Keratinocyte (primary cell): ENCODE measurements at regions not wholly inside any gene's neighbourhood (a gene's known extent, or its start where the extent isn't known, plus 50 kb on each side); places are given as distances from the start of the nearest gene placed in this dataset.

Experiments used
- DNase-seq: peaks from one replicate; pipeline ENCODE4 v3.0.0-alpha.2; 2011; ENCODE audit warnings: low read depth, missing footprints, low spot score
- FAIRE-seq: peaks from 2 replicates; lab custom pipeline; 2011; peaks lifted over from hg19 to GRCh38; lab: Jason Lieb, UNC
- H2AFZ ChIP-seq: 2 replicates; pipeline ENCODE4 v1.6.0; 2012; ENCODE audit warnings: low read length, control low read depth, inconsistent platforms; ENCODE audit not compliant: control insufficient read depth
- H3K27ac ChIP-seq: 2 replicates; pipeline ENCODE4 v1.5.1; 2011; ENCODE audit warnings: low read length; ENCODE audit not compliant: control insufficient read depth, insufficient read depth
- H3K27me3 ChIP-seq: 3 replicates; pipeline ENCODE4 v1.6.0; 2011; ENCODE audit warnings: low read length; ENCODE audit not compliant: control insufficient read depth, insufficient read depth; ENCODE audit errors: extremely low read depth
- H3K36me3 ChIP-seq, 2 experiments: 2 replicates in 1 of 2; 3 replicates in 1 of 2; pipeline ENCODE4 v1.5.1; 2011; ENCODE audit warnings: low read length in 2 of 2, mild to moderate bottlenecking in 1 of 2; ENCODE audit not compliant: control insufficient read depth in 2 of 2, insufficient read depth in 2 of 2; ENCODE audit errors: extremely low read depth in 1 of 2
- H3K4me1 ChIP-seq: 3 replicates; pipeline ENCODE4 v1.5.1; 2011; ENCODE audit warnings: low read length; ENCODE audit not compliant: control insufficient read depth, insufficient read depth; ENCODE audit errors: extremely low read depth
- H3K4me2 ChIP-seq: 3 replicates; pipeline ENCODE4 v1.6.0; 2011; ENCODE audit warnings: low read depth, low read length; ENCODE audit not compliant: control insufficient read depth, insufficient read depth; ENCODE audit errors: extremely low read depth
- H3K4me3 ChIP-seq, 3 experiments: fragments of 200-600 bp in 1 of 3; sonication (generic) in 1 of 3; 2 replicates in 2 of 3; 3 replicates in 1 of 3; pipeline ENCODE4 v1.5.1; 2011 to 2016; ENCODE audit warnings: low read length in 3 of 3, mild to moderate bottlenecking in 3 of 3, control low read depth in 2 of 3, inconsistent platforms in 1 of 3, low read depth in 1 of 3, mixed read lengths in 1 of 3, mixed run types in 1 of 3, moderate library complexity in 1 of 3; ENCODE audit not compliant: control insufficient read depth in 2 of 3, insufficient read depth in 2 of 3; ENCODE audit errors: extremely low read depth in 1 of 3
- H3K79me2 ChIP-seq: 2 replicates; pipeline ENCODE4 v1.6.0; 2012; ENCODE audit warnings: low read length; ENCODE audit not compliant: control insufficient read depth, insufficient read depth
- H3K9ac ChIP-seq: 3 replicates; pipeline ENCODE4 v1.6.0; 2011; ENCODE audit warnings: low read length; ENCODE audit not compliant: control insufficient read depth, insufficient read depth; ENCODE audit errors: extremely low read depth
- H3K9me1 ChIP-seq: 3 replicates; pipeline ENCODE4 v1.6.0; 2011; ENCODE audit warnings: low read length; ENCODE audit not compliant: control insufficient read depth, insufficient read depth; ENCODE audit errors: extremely low read depth
- H3K9me3 ChIP-seq: 2 replicates; pipeline ENCODE4 v1.5.1; 2012; ENCODE audit warnings: low read depth, low read length; ENCODE audit not compliant: control insufficient read depth
- H4K20me1 ChIP-seq: 3 replicates; pipeline ENCODE4 v1.6.0; 2011; ENCODE audit warnings: low read length; ENCODE audit not compliant: control insufficient read depth, insufficient read depth; ENCODE audit errors: extremely low read depth
- CTCF ChIP-seq, 3 experiments: IDR thresholded peaks in 1 of 3; conservative IDR thresholded peaks in 1 of 3; optimal IDR thresholded peaks in 1 of 3; 2 replicates in 2 of 3; 3 replicates in 1 of 3; pipeline versions ENCODE3 to v1.5.1; 2011; ENCODE audit warnings: low read length in 3 of 3, mild to moderate bottlenecking in 3 of 3, moderate library complexity in 2 of 3, control low read depth in 1 of 3, inconsistent platforms in 1 of 3; ENCODE audit not compliant: insufficient read depth in 2 of 3; ENCODE audit errors: extremely low read depth in 1 of 3
- EZH2 ChIP-seq: IDR thresholded peaks from one replicate; pipeline ENCODE4 v1.6.1; 2012; ENCODE audit warnings: inconsistent platforms, mild to moderate bottlenecking, low read length, moderate library complexity
- dilution Hi-C: fragments of 300-500 bp; cut with MboI; formaldehyde crosslinking; loops from one replicate; pipeline ENCODE4 v1.7.0; 2020; ENCODE audit warnings: low sequenced_read_pairs; ENCODE audit not compliant: extremely low pct_ligation_motif_present

GRCh38 chr2:238551091-238551490 is 124.4 kb downstream of the ASB1 start:
- DNase-seq, result peak; percentile 49

GRCh38 chr2:238552226-238552625 is 125.5 kb downstream of the ASB1 start:
- no peaks in the 10 kb centered on the region for H3K79me2 ChIP-seq
- no peaks in the 10 kb centered on the region for H4K20me1 ChIP-seq
- H2AFZ ChIP-seq, result no peak overlapping the region
- DNase-seq (no peak), FAIRE-seq (no peak)
- H3K9me1 ChIP-seq, result no peaks in the 10 kb centered on the region
- no peak overlapping the region for H3K4me2 ChIP-seq
- no peak for TF ChIP-seq CTCF (optimal IDR thresholded peaks at IDR 0.05 in 1 of 3, IDR thresholded peaks at IDR 0.05 in 1 of 3, conservative IDR thresholded peaks at IDR 0.05 in 1 of 3; ENCODE audit: extremely low read depth in 1 of 3, insufficient read depth in 2 of 3, low read length in 3 of 3)
- no peak for TF ChIP-seq EZH2
- no peaks in the 10 kb centered on the region for H3K36me3 ChIP-seq
- no peak overlapping the region for H3K4me3 ChIP-seq
- peaks cover 4% of the 10 kb centered on the region for H3K9me3 ChIP-seq
- no peaks in the 10 kb centered on the region for H3K27me3 ChIP-seq
- H3K4me1 ChIP-seq, result no peaks in the 10 kb centered on the region
- H3K27ac ChIP-seq, result no peak overlapping the region
- H3K9ac ChIP-seq, result no peak overlapping the region
- dilution Hi-C loops, result no loop called here

More at GRCh38 chr2:238551091-238551490, 124.4 kb downstream of the ASB1 start:
- Histone ChIP-seq H3K9me1 (no peaks in the 10 kb centered on the region), H3K4me1 (no peaks in the 10 kb centered on the region), H3K79me2 (no peaks in the 10 kb centered on the region), H3K4me2 (no peak overlapping the region), H3K27me3 (no peaks in the 10 kb centered on the region), H3K9me3 (peaks cover 6% of the 10 kb centered on the region), H3K4me3 (no peak overlapping the region), H4K20me1 (no peaks in the 10 kb centered on the region), H3K27ac (no peak overlapping the region), H2AFZ (no peak overlapping the region), H3K36me3 (no peaks in the 10 kb centered on the region), H3K9ac (no peak overlapping the region)
- dilution Hi-C loops, result no loop called here
- FAIRE-seq, result peak; percentile 48
- TF ChIP-seq EZH2 (no peak), CTCF (optimal IDR thresholded peaks at IDR 0.05 in 1 of 3, IDR thresholded peaks at IDR 0.05 in 1 of 3, conservative IDR thresholded peaks at IDR 0.05 in 1 of 3; ENCODE audit: extremely low read depth in 1 of 3, insufficient read depth in 2 of 3, low read length in 3 of 3) (no peak)
